Retinal pigment epithelial cell (primary cell): ENCODE measurements at regions not wholly inside any gene's neighbourhood (a gene's known extent, or its start where the extent isn't known, plus 50 kb on each side); places are given as distances from the start of the nearest gene placed in this dataset.
"Not testable (repeated sequence)": the region's sequence is repeated elsewhere in the genome, so short reads cannot be mapped to it uniquely, and the experiment has no call there.

Experiments
- DNase-seq: peaks from one replicate; pipeline ENCODE4 v3.0.0-alpha.2; 2010; ENCODE audit warnings: low read depth
- H3K4me3 ChIP-seq: 2 replicates; pipeline ENCODE4 v1.5.1; 2011; ENCODE audit warnings: mild to moderate bottlenecking, low read length, control low read depth, moderate library complexity
- CTCF ChIP-seq: conservative IDR thresholded peaks from 2 replicates; pipeline ENCODE4 v1.5.1; 2011; ENCODE audit warnings: low read depth, low read length, control low read depth, inconsistent platforms

DNA sequence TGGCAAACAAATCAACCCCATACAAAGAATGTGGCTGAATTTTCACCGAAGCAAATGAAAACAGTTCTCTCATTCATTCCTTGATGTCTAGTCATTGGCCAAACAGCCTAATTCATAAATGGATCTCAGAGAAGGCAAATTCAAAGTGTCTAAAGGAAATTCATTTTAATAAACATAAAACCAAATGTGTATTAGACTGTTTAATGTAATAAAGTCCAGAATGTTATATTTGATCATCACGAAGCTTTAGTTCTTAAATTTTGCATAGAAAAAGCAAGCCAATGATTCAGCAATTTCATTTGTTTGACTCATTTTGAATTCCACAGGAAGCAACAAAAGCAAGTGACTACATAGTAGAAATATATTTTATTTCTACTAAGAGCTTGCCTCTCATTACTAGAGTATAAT lies 379.2 kb upstream of the ADAMTS5 start:
- H3K4me3 ChIP-seq = no peak overlapping the region
- TF ChIP-seq CTCF = no peak
- no peak for DNase-seq

- no peak for DNase-seq
- TF ChIP-seq CTCF = no peak
- H3K4me3 ChIP-seq = no peak overlapping the region
These were observed 373.0 kb upstream of the ADAMTS5 start for GRCh38 chr21:27339902-27340301.

GRCh38 chr21:27338007-27338406 lies 371.1 kb upstream of the ADAMTS5 start:
- not testable (repeated sequence) for H3K4me3 ChIP-seq, DNase-seq

DNA sequence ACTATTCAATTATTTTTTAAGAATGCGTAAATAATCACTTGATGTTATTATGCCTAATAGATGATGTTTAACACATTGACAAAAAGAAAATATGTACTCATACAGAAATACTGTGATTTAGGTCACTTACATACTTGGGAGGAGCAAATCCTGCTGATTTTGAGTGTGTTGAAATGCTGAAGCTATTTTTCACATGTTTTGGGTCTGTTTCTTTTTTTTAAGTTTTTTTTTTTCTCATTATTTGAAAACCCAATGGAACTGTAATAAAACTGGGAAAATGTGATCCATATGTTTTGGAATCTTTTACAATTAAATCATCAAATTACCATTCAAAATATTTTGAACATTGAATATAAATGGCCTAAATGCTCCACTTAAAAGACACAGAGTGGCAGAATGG lies 366.2 kb upstream of the ADAMTS5 start:
- H3K4me3 ChIP-seq = no peak overlapping the region
- TF ChIP-seq CTCF = no peak
- DNase-seq = no peak

DNA sequence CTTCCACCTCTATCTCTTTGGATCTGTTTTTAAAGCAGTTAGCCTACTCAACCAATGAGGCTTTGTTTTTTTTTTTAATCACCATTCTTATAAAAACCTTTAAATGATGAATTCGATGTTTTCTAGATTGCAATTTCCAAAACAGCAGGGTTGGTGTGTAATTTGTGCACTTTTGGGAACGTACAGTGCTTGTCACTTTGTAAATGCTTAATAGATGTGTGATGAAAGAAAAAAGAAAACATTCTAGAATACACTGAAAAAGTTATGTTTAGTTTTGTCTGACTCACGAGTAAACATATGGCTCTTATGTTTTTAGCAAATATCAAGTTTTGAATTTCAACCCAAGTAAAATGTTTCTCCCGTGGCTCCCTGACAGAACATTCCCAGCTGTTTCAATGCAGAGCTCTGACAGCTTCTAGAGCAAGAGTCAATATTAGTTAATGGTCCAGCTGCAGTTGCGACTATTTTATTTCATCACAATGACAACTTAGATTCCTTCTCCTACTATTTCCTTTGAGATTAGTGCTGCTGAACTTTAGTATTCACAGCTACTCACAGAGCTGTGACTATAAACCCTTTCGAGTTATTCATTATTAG lies 362.5 kb upstream of the ADAMTS5 start:
- no peak for TF ChIP-seq CTCF
- no peak overlapping the region for H3K4me3 ChIP-seq
- no peak for DNase-seq

GRCh38 chr21:27326301-27326700 lies 359.4 kb upstream of the ADAMTS5 start:
- TF ChIP-seq CTCF = no peak
- no peak overlapping the region for H3K4me3 ChIP-seq
- DNase-seq = no peak

DNA sequence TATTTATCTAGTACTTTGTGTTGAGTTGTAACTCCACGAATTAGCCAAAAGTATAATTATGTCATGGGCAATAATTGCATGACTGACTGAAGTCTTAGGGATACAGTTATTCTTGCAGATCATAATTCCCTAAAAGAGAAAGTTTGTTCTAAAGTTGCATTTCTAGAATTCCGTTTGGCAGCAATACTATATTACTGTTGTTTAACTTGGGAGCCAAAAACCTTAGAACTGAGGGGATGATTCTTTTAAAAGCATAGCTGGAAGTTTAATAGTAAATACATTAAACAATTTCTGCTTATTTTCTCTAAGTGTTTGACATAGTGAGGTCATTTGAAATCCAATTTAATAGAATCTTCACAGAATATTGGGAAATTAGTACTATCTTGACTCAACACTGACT lies 356.4 kb upstream of the ADAMTS5 start:
- no peak overlapping the region for H3K4me3 ChIP-seq
- no peak for TF ChIP-seq CTCF
- DNase-seq = no peak

DNA sequence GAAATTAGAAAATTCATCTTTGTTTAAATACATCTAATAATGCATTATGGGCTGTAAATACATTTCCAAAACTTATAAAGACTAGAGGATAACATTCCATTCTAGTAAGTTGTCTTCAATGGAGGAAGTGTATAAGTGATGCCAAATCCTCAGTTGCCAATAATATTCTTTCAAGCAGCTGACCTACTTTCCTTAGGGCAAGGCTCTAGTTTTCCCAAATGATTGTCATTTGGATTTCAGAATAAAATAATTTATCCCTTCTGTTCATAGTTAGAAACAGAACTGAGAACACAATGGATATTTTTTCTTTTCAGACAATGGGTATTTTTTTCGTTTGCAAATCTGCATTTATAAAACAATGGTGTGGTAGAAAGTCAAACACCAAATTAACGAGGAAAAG lies 354.9 kb upstream of the ADAMTS5 start:
- DNase-seq = no peak

More for the DNA sequence above, 354.9 kb upstream of the ADAMTS5 start:
- TF ChIP-seq CTCF = no peak
- H3K4me3 ChIP-seq = no peak overlapping the region
